Hematopoietic multipotent progenitor cell treated with erythropoietin and hydrocortisone succinate and interleukin-3 and kit ligand, for 17 days (in vitro differentiated cells): ENCODE measurements at regions not wholly inside any gene's neighbourhood (a gene's known extent, or its start where the extent isn't known, plus 50 kb on each side); places are given as distances from the start of the nearest gene placed in this dataset.
"Not testable (repeated sequence)": the region's sequence is repeated elsewhere in the genome, so short reads cannot be mapped to it uniquely, and the experiment has no call there.

Experiments used
- DNase-seq: peaks from one replicate; pipeline ENCODE4 v3.0.0-alpha.2; 2015; ENCODE audit warnings: low spot score

DNA sequence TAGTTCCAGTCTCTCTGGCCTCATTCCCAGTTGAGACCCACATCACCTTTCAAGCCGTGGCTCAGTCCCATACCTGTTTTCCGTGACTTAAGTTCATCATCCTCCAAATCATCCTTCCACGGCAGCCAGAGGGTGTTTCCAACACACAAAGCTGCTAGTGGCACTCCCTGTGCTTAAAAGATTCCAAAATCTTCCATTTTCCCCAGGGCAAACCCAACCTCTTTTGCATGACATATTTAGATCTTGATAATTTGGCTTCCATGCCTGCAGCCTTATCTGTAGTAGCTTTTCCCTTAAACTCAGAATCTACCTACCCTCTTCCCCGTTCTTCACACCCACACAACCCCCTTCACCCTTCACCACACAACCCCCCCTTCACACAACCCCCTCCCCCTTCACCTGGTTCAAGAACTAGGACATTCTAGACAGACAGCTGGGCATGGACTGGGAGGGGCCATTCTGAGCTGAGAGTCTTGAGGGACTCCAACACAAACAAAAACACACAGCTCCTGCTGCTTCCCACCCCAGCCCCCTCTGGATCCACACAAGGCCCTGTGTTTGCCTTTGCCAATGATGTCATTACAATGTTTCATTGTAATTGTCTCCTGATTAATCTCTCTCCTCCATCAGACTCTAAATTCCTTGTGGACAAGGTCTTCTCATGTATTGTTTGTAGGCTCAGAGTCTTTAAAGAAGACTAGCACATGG is 268.2 kb downstream of the SH3GL2 start:
- no peak for DNase-seq

GRCh38 chr9:17847908-17848307 is 269.0 kb downstream of the SH3GL2 start:
- no peak for DNase-seq

GRCh38 chr9:17852108-17852507 is 273.2 kb downstream of the SH3GL2 start:
- DNase-seq = no peak

DNA sequence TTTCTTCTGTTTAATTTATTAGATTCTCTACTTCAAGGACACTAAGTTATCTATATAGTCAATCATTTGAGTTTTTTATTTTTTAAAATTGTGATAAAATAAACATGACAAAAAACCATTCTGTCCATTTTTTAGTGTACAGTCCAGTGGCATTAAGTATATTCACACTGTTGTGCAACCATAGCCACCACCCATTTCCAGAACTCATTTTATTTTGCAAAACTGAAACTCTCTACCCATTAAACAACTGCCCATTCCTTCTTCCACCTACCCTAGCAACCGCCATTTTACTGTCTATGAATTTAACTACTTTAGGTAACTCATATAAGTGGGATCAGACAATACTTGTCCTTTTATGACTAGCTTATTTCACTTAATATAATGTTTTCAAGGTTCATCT is 275.6 kb downstream of the SH3GL2 start:
- DNase-seq = no peak

GRCh38 chr9:17856995-17857394 is 278.1 kb downstream of the SH3GL2 start:
- no peak for DNase-seq

DNA sequence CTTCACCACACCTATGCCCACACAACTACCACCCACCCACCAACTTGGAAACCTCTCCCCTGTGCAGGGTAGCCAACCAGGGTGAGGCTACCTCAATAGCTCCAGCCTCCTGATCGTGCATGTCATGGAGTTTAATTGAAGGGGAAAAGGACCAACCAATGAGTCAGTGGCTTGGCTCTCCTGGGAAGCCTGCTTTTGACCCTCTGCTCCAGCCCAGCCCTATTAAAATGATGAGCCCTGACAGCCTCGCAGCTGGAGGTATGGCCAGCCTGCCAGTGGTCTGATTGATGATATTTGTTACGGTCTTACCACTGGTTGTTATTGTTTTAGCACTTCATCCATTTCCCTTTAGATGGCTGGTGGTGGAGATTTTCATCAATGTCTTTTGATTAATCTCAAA is 280.4 kb downstream of the SH3GL2 start:
- no peak for DNase-seq

GRCh38 chr9:17859987-17860386 is 281.1 kb downstream of the SH3GL2 start:
- no peak for DNase-seq

DNA sequence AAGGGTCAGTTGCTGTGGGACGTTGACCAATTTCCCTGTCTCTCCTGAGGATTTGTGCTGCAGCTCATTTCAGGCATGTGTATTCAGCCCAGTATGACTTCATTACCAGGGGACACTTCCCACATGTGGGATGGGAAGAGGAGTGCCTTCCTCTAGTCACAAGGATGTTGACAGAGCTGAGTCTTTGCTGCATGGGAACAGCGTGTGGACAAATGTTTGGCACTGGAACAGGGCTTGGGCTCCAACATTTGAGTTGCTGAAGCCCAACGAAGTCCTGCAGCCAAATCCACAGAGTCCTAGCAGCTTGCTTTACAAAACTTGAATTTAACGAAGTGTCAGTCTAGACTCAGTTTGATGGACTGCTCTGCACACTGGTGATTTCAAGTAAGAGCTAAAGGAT is 283.2 kb downstream of the SH3GL2 start:
- DNase-seq = no peak

- DNase-seq = no peak
Observed at GRCh38 chr9:17862629-17863028, 283.8 kb downstream of the SH3GL2 start.

DNA sequence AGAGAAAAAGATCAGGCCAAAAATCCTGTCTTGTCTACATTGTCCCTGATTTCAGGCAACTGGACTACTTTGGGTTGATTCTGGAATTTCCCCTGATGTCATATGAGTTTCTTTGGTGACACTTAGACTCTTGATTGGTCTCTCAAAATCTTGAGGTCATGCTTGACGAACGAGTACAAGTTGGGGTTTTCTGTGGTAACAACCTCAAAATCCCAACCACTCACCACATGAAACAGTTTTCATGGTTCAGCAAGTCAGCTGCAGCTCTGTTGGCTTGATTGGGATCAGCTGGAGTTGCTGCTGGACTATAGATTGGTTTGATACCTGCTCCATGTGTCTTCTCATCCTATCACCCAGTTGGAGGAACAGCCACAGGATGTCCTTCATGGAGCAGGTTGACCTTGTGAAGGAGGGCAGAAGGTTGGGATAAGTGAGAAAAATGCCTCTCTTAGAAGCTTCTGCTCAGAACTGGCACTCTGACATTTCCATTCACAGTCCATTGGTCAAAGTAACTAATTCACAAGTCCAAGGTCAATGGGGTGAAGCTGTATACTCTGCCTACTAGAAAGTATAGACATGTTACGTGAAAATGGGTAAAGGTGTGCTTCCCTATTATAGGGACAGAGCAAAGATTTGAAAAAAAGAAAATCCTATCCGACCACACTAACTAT is 284.5 kb downstream of the SH3GL2 start:
- DNase-seq = no peak

- no peak for DNase-seq
Observed at GRCh38 chr9:17863924-17864323, 285.1 kb downstream of the SH3GL2 start.

DNA sequence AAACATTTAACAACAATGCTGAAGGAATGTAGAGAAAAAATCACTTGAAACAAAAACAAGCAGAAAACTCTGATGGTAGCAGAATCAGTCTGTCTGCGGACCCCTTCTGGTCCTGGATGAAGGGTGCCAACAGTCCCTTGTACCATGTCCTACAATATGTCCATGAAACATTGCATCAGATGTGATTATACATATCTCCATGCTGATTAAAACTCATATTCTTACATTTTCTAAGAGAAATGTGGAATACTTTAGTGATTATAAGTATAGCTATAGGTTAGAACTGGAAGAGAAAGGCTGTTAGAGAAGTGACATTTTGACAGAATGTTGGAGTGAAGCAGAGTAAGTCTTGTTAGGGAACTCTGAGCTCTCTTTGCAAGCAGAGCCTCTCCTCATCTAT is 286.1 kb downstream of the SH3GL2 start:
- DNase-seq = no peak

DNA sequence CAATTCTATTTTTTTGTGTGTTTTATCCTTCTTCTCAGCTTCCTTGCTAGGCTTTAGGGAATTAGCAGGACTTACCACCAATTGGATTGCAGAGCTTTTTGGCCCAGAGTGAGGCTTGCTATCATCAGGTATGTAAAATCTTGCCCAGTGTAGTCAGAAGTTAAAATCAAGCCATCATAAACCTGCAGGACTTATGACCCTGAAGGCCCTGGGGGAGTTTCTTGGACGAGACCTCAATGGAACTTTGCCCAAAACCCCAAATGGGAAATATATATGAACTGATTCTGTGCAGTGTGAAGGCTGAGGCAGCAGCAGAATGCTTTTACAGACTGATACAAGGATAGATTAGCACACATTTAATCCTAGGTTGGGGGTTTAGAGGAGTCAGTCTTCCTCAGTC is 287.0 kb downstream of the SH3GL2 start:
- no peak for DNase-seq

DNA sequence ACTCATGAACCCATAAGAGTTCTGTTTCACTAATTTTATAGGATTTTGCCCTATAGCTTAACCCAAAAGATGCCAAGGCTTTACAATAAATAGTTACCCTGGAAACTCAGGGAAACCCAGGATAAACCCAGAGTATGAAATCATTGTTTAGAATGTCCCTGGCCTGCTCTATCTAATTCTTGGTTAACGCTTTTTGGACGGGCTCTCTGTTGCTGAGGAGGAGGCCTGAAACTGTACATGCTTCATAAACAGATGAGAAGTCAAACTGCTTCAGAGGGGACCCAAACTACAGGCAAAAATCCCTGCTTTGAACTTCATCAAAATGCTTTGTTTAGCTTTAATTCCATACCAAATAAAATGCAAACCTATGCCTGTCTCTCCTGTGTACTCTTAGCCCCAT is 291.9 kb downstream of the SH3GL2 start:
- no peak for DNase-seq

DNA sequence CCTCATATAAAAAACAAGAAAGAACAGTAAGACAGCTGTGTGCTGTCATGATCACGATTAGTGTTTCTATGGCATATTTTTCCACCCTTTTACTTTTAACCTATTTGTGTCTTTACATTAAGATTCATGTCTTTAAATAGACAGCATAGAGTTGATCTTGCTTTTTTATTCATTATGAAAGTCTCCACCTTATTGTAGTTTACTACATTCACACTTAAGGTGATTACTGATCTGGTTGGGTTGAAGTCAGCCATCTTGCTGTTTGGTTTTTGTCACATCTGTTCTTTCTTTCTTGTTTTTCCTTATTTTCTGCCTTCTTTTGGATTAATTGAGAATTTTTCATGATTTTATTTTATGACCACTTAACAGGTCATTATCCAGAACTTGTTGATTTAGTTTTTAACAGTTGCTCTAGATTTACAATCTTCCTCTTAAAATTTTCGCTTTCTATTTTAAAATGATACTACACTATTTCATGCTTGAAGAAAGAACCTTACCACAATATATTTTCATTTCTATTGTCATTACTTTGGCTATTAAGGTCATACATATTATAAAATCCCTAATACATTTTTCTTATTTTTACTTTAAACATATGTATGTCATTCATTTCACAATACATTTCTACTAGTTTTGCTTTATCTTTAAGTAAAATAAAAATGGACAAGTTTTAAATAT is 292.5 kb downstream of the SH3GL2 start:
- DNase-seq = no peak

- DNase-seq = no peak
Observed at GRCh38 chr9:17875886-17876285, 297.0 kb downstream of the SH3GL2 start.

- DNase-seq = no peak
Observed at GRCh38 chr9:17876687-17877086, 297.8 kb downstream of the SH3GL2 start.

DNA sequence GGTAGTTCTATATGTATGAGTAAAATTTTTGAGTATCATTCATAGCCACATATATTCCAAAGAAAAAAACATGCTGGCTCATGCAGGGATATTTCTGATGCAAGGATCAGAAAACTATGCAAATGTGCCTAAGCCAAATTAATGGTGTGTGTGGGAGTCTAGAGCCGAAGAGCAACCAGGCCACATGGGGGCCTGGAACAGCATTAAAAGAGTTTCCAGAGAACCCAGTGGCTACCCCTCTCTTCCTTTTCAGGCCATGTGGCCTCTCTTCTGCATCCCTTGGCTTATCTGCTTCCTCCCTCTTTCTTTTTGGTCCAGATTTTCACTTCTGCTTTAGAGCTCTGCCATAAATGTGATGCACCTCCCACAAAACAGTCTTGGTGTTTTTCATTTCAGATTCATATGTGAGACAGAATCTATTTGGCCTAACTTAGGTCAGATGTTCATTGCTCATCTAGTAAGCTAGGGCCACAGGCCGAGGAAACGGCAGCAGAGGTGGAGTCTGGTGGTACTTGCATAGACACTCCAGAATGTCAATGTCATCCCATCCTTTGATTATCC is 300.0 kb downstream of the SH3GL2 start:
- no peak for DNase-seq

- DNase-seq = no peak
Observed at GRCh38 chr9:17881371-17881770, 302.5 kb downstream of the SH3GL2 start.

DNA sequence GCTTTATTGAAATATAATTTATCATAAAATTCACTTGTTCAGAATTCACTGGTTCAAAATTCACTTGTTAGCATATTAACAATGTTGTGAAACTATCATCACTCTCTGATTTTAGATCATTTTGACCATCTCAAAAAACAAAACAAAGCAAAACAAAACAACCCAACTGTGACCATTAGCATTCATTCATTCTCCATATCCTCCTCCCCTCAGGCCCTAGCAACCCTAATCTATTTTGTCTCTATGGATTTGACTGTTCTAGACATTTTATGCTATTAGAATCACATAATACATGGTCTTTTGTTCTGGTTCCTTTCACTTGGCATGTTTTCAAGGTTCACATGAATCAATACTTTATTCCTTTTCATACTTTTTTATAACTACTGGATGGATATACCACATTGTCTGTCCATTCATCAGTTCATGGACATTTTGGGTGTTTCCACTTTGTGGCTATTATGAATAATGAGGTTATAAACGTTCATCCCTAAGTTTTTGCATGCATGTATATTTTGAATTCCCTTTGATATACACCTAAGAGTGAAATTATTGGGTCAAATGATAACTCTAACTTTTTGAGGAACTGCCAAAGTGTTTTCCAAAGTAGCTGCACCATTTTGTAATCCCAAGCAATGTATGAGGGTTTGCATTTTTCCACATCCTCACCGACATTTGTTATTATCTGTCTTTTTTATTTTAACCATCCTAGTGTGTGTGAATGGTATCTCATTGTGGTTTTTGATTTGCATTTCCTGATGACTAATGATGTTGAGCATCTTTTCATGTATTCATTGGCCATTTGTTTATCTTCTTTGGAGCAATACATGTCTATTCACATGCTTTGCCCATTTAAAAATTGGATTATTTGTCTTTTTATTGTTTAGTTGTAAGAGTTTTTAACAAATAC is 304.1 kb downstream of the SH3GL2 start:
- no peak for DNase-seq

DNA sequence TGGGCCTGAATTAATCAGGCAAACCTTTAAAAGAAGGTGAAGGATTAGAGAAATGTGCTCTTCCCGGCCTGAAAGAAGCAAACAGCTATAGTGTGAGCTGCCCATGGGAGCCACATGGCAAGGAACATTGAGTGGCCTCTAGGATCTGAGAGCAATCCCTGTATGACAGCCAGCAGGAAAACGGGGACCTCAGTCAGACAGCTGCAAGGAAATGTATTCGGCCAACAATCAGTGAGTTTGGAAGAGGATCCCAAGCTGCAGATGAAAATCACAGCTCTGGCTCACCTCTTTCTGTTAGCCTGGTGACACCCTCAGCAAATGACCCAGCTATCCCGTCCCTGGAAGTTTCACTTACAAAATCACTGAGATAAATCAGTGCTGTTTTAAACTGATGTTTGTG is 309.2 kb downstream of the SH3GL2 start:
- no peak for DNase-seq

DNA sequence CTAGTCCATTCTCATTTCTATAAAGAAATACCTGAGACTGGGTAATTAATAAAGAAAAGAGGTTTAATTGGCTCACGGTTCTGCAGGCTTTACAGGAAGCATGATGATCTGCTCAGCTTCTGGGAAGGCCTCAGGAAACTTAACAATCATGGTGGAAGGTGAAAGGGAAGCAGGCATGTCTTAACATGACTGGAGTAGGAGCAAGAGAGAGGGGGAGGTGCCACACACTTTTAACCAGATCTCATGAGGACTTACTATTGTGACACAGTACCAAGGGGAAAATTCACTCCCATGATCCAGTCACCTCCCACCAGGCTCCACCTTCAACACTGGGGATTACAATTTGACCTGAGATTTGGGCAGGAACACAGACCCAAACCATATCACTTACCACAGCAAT is 310.1 kb downstream of the SH3GL2 start:
- DNase-seq = not testable (repeated sequence)
